CD14-positive monocyte (primary cell): ENCODE measurements at regions not wholly inside any gene's neighbourhood (a gene's known extent, or its start where the extent isn't known, plus 50 kb on each side); places are given as distances from the start of the nearest gene placed in this dataset.

ENCODE experiments used
- DNase-seq, 3 donors: peaks; one replicate each; pipeline ENCODE4 v3.0.0-alpha.2; 2011 to 2022
- H2AFZ ChIP-seq: 2 replicates; pipeline ENCODE4 v1.6.0; 2012; ENCODE audit warnings: mild to moderate bottlenecking, low read depth, low read length, inconsistent platforms; ENCODE audit not compliant: insufficient read depth, poor library complexity, severe bottlenecking
- H3K27ac ChIP-seq, 2 donors: 1 replicate in 1 of 2; 2 replicates in 1 of 2; pipeline ENCODE4 v1.5.1; 2012 to 2013; ENCODE audit warnings: low read length in 2 of 2, control low read depth in 1 of 2, inconsistent platforms in 1 of 2, low read depth in 1 of 2, mild to moderate bottlenecking in 1 of 2
- H3K27me3 ChIP-seq, 2 donors: one replicate each; pipeline versions ENCODE4 v1.6.0 to v1.6.1; 2011 to 2013; ENCODE audit warnings: low read length in 2 of 2; ENCODE audit not compliant: control insufficient read depth in 2 of 2, insufficient read depth in 2 of 2
- H3K36me3 ChIP-seq, 2 donors: replicated peaks in 1 of 2; 1 replicate in 1 of 2; 2 replicates in 1 of 2; pipeline versions ENCODE4 v1.5.1 to v1.6.1; 2012 to 2013; ENCODE audit warnings: low read length in 2 of 2, control low read depth in 1 of 2, inconsistent platforms in 1 of 2, mild to moderate bottlenecking in 1 of 2; ENCODE audit not compliant: insufficient read depth in 2 of 2, control insufficient read depth in 1 of 2
- H3K4me1 ChIP-seq, 2 donors: 1 replicate in 1 of 2; 2 replicates in 1 of 2; pipeline versions ENCODE4 v1.5.1 to v1.6.1; 2012 to 2013; ENCODE audit warnings: low read length in 2 of 2, control low read depth in 1 of 2, inconsistent platforms in 1 of 2, mild to moderate bottlenecking in 1 of 2, moderate library complexity in 1 of 2; ENCODE audit not compliant: insufficient read depth in 2 of 2, control insufficient read depth in 1 of 2
- H3K4me2 ChIP-seq: replicated peaks from 2 replicates; pipeline ENCODE3; 2012; ENCODE audit warnings: low read length, moderate library complexity, mild to moderate bottlenecking; ENCODE audit not compliant: poor library complexity, severe bottlenecking; ENCODE audit errors: extremely low read depth
- H3K4me3 ChIP-seq, 3 experiments: fragments of 200-600 bp in 1 of 3; sonication (generic) in 1 of 3; replicated peaks in 1 of 3; 1 replicate in 2 of 3; 2 replicates in 1 of 3; pipeline ENCODE4 v1.5.1; 2011 to 2013; ENCODE audit warnings: low read length in 3 of 3, mild to moderate bottlenecking in 3 of 3, control low read depth in 2 of 3, low read depth in 2 of 3, inconsistent platforms in 1 of 3, moderate library complexity in 1 of 3
- H3K79me2 ChIP-seq: 2 replicates; pipeline ENCODE4 v1.6.0; 2012; ENCODE audit warnings: mild to moderate bottlenecking, control low read depth, inconsistent platforms, low read length, moderate library complexity; ENCODE audit not compliant: insufficient read depth
- H3K9ac ChIP-seq: 2 replicates; pipeline ENCODE4 v1.6.0; 2017; ENCODE audit warnings: low read length, mild to moderate bottlenecking; ENCODE audit not compliant: insufficient read depth, poor library complexity, severe bottlenecking
- H3K9me3 ChIP-seq, 2 donors: replicated peaks in 1 of 2; 1 replicate in 1 of 2; 2 replicates in 1 of 2; pipeline versions ENCODE4 v1.5.1 to v1.6.1; 2012 to 2013; ENCODE audit warnings: low read length in 2 of 2, control low read depth in 1 of 2; ENCODE audit not compliant: control insufficient read depth in 1 of 2, insufficient read depth in 1 of 2
- H4K20me1 ChIP-seq: 2 replicates; pipeline ENCODE4 v1.6.0; 2012; ENCODE audit warnings: mild to moderate bottlenecking, low read length, control low read depth, moderate library complexity; ENCODE audit not compliant: insufficient read depth
- H3K27ac Mint-ChIP-seq, 7 donors: one replicate each; pipeline ENCODE4 v1.8.0; 2020; ENCODE audit warnings: mild to moderate bottlenecking in 7 of 7, mixed read lengths in 7 of 7, moderate library complexity in 6 of 7, inconsistent platforms in 2 of 7
- H3K27me3 Mint-ChIP-seq, 3 donors: one replicate each; pipeline ENCODE4 v1.8.0; 2021 to 2022; ENCODE audit warnings: low read depth in 3 of 3, mild to moderate bottlenecking in 3 of 3, mixed read lengths in 3 of 3, moderate library complexity in 3 of 3, inconsistent platforms in 1 of 3
- H3K36me3 Mint-ChIP-seq, 2 donors: one replicate each; pipeline ENCODE4 v1.8.0; 2020; ENCODE audit warnings: mixed read lengths in 2 of 2, inconsistent platforms in 1 of 2, mild to moderate bottlenecking in 1 of 2
- H3K4me1 Mint-ChIP-seq: one replicate; pipeline ENCODE4 v1.8.0; 2020; ENCODE audit warnings: mild to moderate bottlenecking, mixed read lengths
- H3K4me3 Mint-ChIP-seq, 2 donors: one replicate each; pipeline ENCODE4 v1.8.0; 2020; ENCODE audit warnings: mild to moderate bottlenecking in 2 of 2, mixed read lengths in 2 of 2, moderate library complexity in 1 of 2
- H3K9me3 Mint-ChIP-seq, 7 donors: one replicate each; pipeline ENCODE4 v1.8.0; 2020 to 2022; ENCODE audit warnings: mixed read lengths in 7 of 7, mild to moderate bottlenecking in 6 of 7, moderate library complexity in 6 of 7, inconsistent platforms in 2 of 7
- whole genome bisulfite sequencing: methylation state at CpG from one replicate; pipeline ENCODE4 v1.1.5; 2013; ENCODE audit warnings: missing lambda C conversion rate; ENCODE audit not compliant: insufficient coverage; 5-methylcytosine and 5-hydroxymethylcytosine counted together
- intact Hi-C, 2 donors: fragments of 100-400 bp; cut with micrococcal nuclease; formaldehyde crosslinking; loops; one replicate each; pipeline versions ENCODE4 v1.15.0 to v1.15.1; 2023
- TF ChIP-seq, protein P1 (sequence below): fragments of 200-600 bp; IDR thresholded peaks from one replicate; pipeline ENCODE4 v1.8.0; 2022; ENCODE audit warnings: antibody characterized with exemption, mild to moderate bottlenecking

DNA sequence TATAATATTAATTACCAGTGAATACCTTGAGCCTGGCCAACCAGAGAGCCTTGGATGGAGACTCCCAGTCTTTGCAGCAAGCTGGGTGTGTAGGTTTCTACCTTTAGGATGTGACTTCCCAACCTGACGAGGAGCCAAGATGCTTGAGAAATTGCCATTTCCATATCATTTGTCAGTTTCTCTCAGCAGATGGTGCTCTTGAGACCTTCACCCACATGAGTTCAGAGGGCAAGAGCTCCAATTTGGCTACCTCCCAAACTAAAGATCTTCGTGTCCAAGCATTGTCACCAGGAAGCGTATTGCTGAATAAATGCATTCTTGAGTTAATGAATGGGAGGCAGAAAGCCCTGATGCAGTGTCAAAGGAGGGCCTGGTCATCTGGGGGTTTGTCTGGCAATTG, 106.4 kb upstream of the TBX5 start:
- intact Hi-C loops, result no loop called here
- H3K27ac Mint-ChIP-seq, result no peak overlapping the region
- H3K4me3 Mint-ChIP-seq, result no peak overlapping the region
- no peak overlapping the region for H3K9ac ChIP-seq
- no peak overlapping the region for H2AFZ ChIP-seq
- H3K36me3 Mint-ChIP-seq, result no peaks in the 10 kb centered on the region
- H3K4me1 ChIP-seq, result no peaks in the 10 kb centered on the region
- H3K27me3 ChIP-seq, result no peaks in the 10 kb centered on the region
- no peaks in the 10 kb centered on the region for H3K9me3 ChIP-seq
- H3K27me3 Mint-ChIP-seq, result peaks cover 0 to 2% (median 0%) of the 10 kb centered on the region in 3 donors
- DNase-seq, result no peak
- WGBS, result 50% methylated on average over 1 of the region's 3 CpGs
- TF ChIP-seq, protein P1, sequence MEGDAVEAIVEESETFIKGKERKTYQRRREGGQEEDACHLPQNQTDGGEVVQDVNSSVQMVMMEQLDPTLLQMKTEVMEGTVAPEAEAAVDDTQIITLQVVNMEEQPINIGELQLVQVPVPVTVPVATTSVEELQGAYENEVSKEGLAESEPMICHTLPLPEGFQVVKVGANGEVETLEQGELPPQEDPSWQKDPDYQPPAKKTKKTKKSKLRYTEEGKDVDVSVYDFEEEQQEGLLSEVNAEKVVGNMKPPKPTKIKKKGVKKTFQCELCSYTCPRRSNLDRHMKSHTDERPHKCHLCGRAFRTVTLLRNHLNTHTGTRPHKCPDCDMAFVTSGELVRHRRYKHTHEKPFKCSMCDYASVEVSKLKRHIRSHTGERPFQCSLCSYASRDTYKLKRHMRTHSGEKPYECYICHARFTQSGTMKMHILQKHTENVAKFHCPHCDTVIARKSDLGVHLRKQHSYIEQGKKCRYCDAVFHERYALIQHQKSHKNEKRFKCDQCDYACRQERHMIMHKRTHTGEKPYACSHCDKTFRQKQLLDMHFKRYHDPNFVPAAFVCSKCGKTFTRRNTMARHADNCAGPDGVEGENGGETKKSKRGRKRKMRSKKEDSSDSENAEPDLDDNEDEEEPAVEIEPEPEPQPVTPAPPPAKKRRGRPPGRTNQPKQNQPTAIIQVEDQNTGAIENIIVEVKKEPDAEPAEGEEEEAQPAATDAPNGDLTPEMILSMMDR, result no peak
- peaks cover 0 to 2% (median 0%) of the 10 kb centered on the region in 7 donors for H3K9me3 Mint-ChIP-seq
- H3K4me1 Mint-ChIP-seq, result no peaks in the 10 kb centered on the region
- no peak overlapping the region for H3K27ac ChIP-seq
- no peaks in the 10 kb centered on the region for H4K20me1 ChIP-seq
- H3K4me2 ChIP-seq, result no peak overlapping the region
- H3K4me3 ChIP-seq, result no peak overlapping the region
- no peaks in the 10 kb centered on the region for H3K79me2 ChIP-seq
- no peaks in the 10 kb centered on the region for H3K36me3 ChIP-seq

DNA sequence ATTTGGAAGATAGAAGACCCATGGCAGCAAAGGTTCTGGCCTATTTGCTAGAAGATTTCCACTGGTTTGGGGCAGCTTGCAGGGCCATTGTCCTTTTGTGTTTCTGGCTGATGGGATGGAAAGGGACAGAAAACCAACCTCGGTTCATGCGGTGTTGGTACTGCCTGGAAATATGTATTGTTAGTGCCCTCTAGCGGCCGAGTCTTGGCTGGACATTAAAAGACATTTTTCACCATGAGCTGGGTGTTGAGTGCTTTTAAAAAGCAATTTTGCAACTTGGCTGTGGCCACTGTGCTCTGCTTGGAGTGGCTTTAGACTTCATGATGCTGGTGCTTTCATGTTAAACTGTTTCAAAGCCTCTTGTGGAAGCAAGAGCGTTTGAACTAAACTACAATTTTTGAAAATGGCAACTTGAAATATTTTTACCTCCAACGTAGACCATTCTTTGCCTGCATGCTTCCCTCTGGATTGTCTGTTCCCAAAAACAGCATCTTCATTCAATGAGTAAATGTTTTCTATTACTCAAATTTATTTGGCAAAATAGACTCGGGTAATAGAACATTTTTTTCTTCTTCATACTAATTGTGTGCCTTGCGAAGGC, 102.7 kb upstream of the TBX5 start:
- peak; percentile 22 to 39 (median 36) for DNase-seq
- Histone ChIP-seq H3K4me2 (no peak overlapping the region), H3K27ac (no peak overlapping the region), H3K9ac (no peak overlapping the region), H3K79me2 (no peaks in the 10 kb centered on the region), H3K9me3 (no peaks in the 10 kb centered on the region), H3K4me1 (no peaks in the 10 kb centered on the region), H3K27me3 (no peaks in the 10 kb centered on the region), H4K20me1 (no peaks in the 10 kb centered on the region), H2AFZ (no peak overlapping the region), H3K4me3 (no peak overlapping the region), H3K36me3 (no peaks in the 10 kb centered on the region)
- intact Hi-C loops, result loop anchor here (2.0 to 5.0 kb wide), 2 partner anchors 526 to 528 kb away; no protein-coding TSS in a partner anchor
- H3K4me1 Mint-ChIP-seq, result no peaks in the 10 kb centered on the region
- no peak overlapping the region for H3K4me3 Mint-ChIP-seq
- H3K27me3 Mint-ChIP-seq, result peaks cover 0 to 9% (median 3%) of the 10 kb centered on the region in 3 donors
- WGBS, result 0% methylated on average over 4 of the region's 8 CpGs
- H3K27ac Mint-ChIP-seq, result no peak overlapping the region
- H3K36me3 Mint-ChIP-seq, result no peaks in the 10 kb centered on the region
- H3K9me3 Mint-ChIP-seq, result peaks cover 0 to 2% (median 0%) of the 10 kb centered on the region in 7 donors
- TF ChIP-seq, protein P1, result peak; percentile 76
